ENCODE measurements at regions not wholly inside any gene's neighbourhood (a gene's known extent, or its start where the extent isn't known, plus 50 kb on each side); places are given as distances from the start of the nearest gene placed in this dataset.

- no peak for TF ChIP-seq CTCF (IDR thresholded peaks at IDR 0.05; ENCODE audit: low read depth, low read length)
- Histone ChIP-seq H3K27me3 (ENCODE audit: control insufficient read depth, insufficient read depth, low read length) (no peaks in the 10 kb centered on the region), H3K9me3 (ENCODE audit: control insufficient read depth, insufficient read depth, low read length) (peaks cover 73% of the 10 kb centered on the region), H3K4me3 (ENCODE audit: low read depth, low read length) (no peak overlapping the region), H3K27ac (ENCODE audit: low read depth, low read length) (no peak overlapping the region)
- ChIA-PET POLR2A (no interaction called here), CTCF (no interaction called here)
- DNase-seq (ENCODE audit: low read depth, low spot score) = no peak
Measured at GRCh38 chr10:128624656-128625530, 498.7 kb upstream of the MKI67 start.

GRCh38 chr10:128625926-128626325 is 499.7 kb upstream of the MKI67 start:
- no peak overlapping the region for H3K4me3 ChIP-seq (ENCODE audit: low read depth, low read length)
- ChIA-PET CTCF (no interaction called here), POLR2A (no interaction called here)
- TF ChIP-seq CTCF (IDR thresholded peaks at IDR 0.05; ENCODE audit: low read depth, low read length) = no peak
- H3K27me3 ChIP-seq (ENCODE audit: control insufficient read depth, insufficient read depth, low read length) = no peaks in the 10 kb centered on the region
- DNase-seq (ENCODE audit: low read depth, low spot score) = no peak
- no peak overlapping the region for H3K27ac ChIP-seq (ENCODE audit: low read depth, low read length)
- peaks cover 79% of the 10 kb centered on the region for H3K9me3 ChIP-seq (ENCODE audit: control insufficient read depth, insufficient read depth, low read length)

GRCh38 chr10:128626397-128627000 is 500.3 kb upstream of the MKI67 start:
- ChIA-PET POLR2A (no interaction called here), CTCF (no interaction called here)
- Histone ChIP-seq H3K9me3 (ENCODE audit: control insufficient read depth, insufficient read depth, low read length) (peaks cover 78% of the 10 kb centered on the region), H3K27ac (ENCODE audit: low read depth, low read length) (no peak overlapping the region), H3K4me3 (ENCODE audit: low read depth, low read length) (no peak overlapping the region), H3K27me3 (ENCODE audit: control insufficient read depth, insufficient read depth, low read length) (no peaks in the 10 kb centered on the region)
- DNase-seq (ENCODE audit: low read depth, low spot score) = no peak
- no peak for TF ChIP-seq CTCF (IDR thresholded peaks at IDR 0.05; ENCODE audit: low read depth, low read length)

GRCh38 chr10:128627811-128628210 is 501.6 kb upstream of the MKI67 start:
- TF ChIP-seq CTCF (IDR thresholded peaks at IDR 0.05; ENCODE audit: low read depth, low read length) = no peak
- Histone ChIP-seq H3K27me3 (ENCODE audit: control insufficient read depth, insufficient read depth, low read length) (no peaks in the 10 kb centered on the region), H3K27ac (ENCODE audit: low read depth, low read length) (no peak overlapping the region), H3K4me3 (ENCODE audit: low read depth, low read length) (no peak overlapping the region), H3K9me3 (ENCODE audit: control insufficient read depth, insufficient read depth, low read length) (peaks cover 78% of the 10 kb centered on the region)
- ChIA-PET POLR2A (no interaction called here), CTCF (no interaction called here)
- no peak for DNase-seq (ENCODE audit: low read depth, low spot score)

GRCh38 chr10:128628252-128628651 is 502.0 kb upstream of the MKI67 start:
- DNase-seq (ENCODE audit: low read depth, low spot score) = no peak
- Histone ChIP-seq H3K27me3 (ENCODE audit: control insufficient read depth, insufficient read depth, low read length) (no peaks in the 10 kb centered on the region), H3K27ac (ENCODE audit: low read depth, low read length) (no peak overlapping the region), H3K9me3 (ENCODE audit: control insufficient read depth, insufficient read depth, low read length) (peaks cover 74% of the 10 kb centered on the region), H3K4me3 (ENCODE audit: low read depth, low read length) (no peak overlapping the region)
- CTCF ChIA-PET = no interaction called here
- POLR2A ChIA-PET = no interaction called here
- no peak for TF ChIP-seq CTCF (IDR thresholded peaks at IDR 0.05; ENCODE audit: low read depth, low read length)
